SK-N-SH treated with all-trans-retinoic acid at 6 μM for 48 hours (cell line): ENCODE measurements at regions not wholly inside any gene's neighbourhood (a gene's known extent, or its start where the extent isn't known, plus 50 kb on each side); places are given as distances from the start of the nearest gene placed in this dataset.

Experiments used
- ARNTL ChIP-seq: fragments of 450-650 bp; formaldehyde crosslinking; IDR thresholded peaks from 2 replicates; pipeline ENCODE4 v1.5.0; 2020; ENCODE audit warnings: low read depth, mild to moderate bottlenecking, moderate library complexity, borderline replicate concordance
- ISL1 ChIP-seq: fragments of 250-450 bp; sonication (Bioruptor Pico); IDR thresholded peaks from 2 replicates; pipeline ENCODE4 v2.1.2; 2022; ENCODE audit warnings: mild to moderate bottlenecking, moderate library complexity
- PATZ1 ChIP-seq: fragments of 250-450 bp; sonication (Bioruptor Pico); IDR thresholded peaks from 2 replicates; pipeline ENCODE4 v1.8.0; 2020; ENCODE audit warnings: mild to moderate bottlenecking, moderate library complexity, borderline replicate concordance
- TSHZ2 ChIP-seq: fragments of 250-450 bp; sonication (Bioruptor Pico); IDR thresholded peaks from 2 replicates; pipeline ENCODE4 v1.5.0; 2020; ENCODE audit warnings: mild to moderate bottlenecking, moderate library complexity
- ZFP3 ChIP-seq: fragments of 250-450 bp; sonication (Bioruptor Pico); IDR thresholded peaks from 2 replicates; pipeline ENCODE4 v1.5.0; 2020; ENCODE audit warnings: mild to moderate bottlenecking, moderate library complexity

GRCh38 chr12:59916988-59917387, 321.2 kb downstream of the SLC16A7 start:
- TF ChIP-seq TSHZ2 (CRISPR knock-in tag) (no peak), ZFP3 (CRISPR knock-in tag) (no peak), ISL1 (CRISPR knock-in tag) (no peak), PATZ1 (no peak), ARNTL (CRISPR knock-in tag) (no peak)
